PC-9 (cell line): ENCODE measurements at regions not wholly inside any gene's neighbourhood (a gene's known extent, or its start where the extent isn't known, plus 50 kb on each side); places are given as distances from the start of the nearest gene placed in this dataset.

Experiments
- BruUV-seq: library from RNA; stranded (reverse); fragments of 400-500 nt; replicated peaks from 2 replicates; lab custom pipeline; 2021; lab: Mats Ljungman, UMichigan
- CTCF ChIA-PET: fragments of 300-600 bp; sonication (Branson Sonifier 250); formaldehyde crosslinking; loops from one replicate; lab custom pipeline; 2022; ENCODE audit warnings: antibody characterized with exemption; lab: Charles Lee
- POLR2A ChIA-PET: fragments of 300-600 bp; sonication (Branson Sonifier 250); formaldehyde crosslinking; loops from one replicate; lab custom pipeline; 2022; ENCODE audit warnings: antibody characterized with exemption; ENCODE audit not compliant: unreplicated experiment; lab: Charles Lee
- DNase-seq, 2 experiments: peaks; one replicate each; pipeline versions ENCODE4 v3.0.0 to v3.0.0-alpha.2; 2015 to 2022; ENCODE audit warnings: mixed read lengths in 1 of 2
- H2AFZ ChIP-seq: fragments of 200-600 bp; sonication (generic); 2 replicates; pipeline ENCODE4 v1.8.1; 2017; ENCODE audit warnings: antibody characterized with exemption
- H3F3A ChIP-seq: fragments of 200-600 bp; sonication (generic); 2 replicates; pipeline ENCODE4 v1.8.1; 2017; ENCODE audit warnings: antibody characterized with exemption, mild to moderate bottlenecking, low read depth; ENCODE audit not compliant: insufficient read depth
- H3K27ac ChIP-seq: fragments of 200-600 bp; sonication (generic); 2 replicates; pipeline ENCODE4 v1.6.1; 2016; ENCODE audit warnings: mixed run types
- H3K27me3 ChIP-seq: fragments of 200-600 bp; sonication (generic); 2 replicates; pipeline ENCODE4 v1.6.1; 2016; ENCODE audit warnings: low read depth, mixed run types; ENCODE audit not compliant: insufficient read depth
- H3K36me3 ChIP-seq: fragments of 200-600 bp; sonication (generic); 2 replicates; pipeline ENCODE4 v1.6.1; 2016; ENCODE audit warnings: low read depth, mixed run types
- H3K4me1 ChIP-seq: fragments of 200-600 bp; sonication (generic); replicated peaks from 2 replicates; pipeline ENCODE4 v1.6.1; 2016; ENCODE audit warnings: mixed run types; ENCODE audit not compliant: insufficient read depth
- H3K4me2 ChIP-seq: fragments of 200-600 bp; sonication (generic); 2 replicates; pipeline ENCODE4 v1.6.1; 2017; ENCODE audit warnings: mixed run types
- H3K4me3 ChIP-seq: fragments of 200-600 bp; sonication (generic); 2 replicates; pipeline ENCODE4 v1.6.1; 2016; ENCODE audit warnings: mixed run types
- H3K79me2 ChIP-seq: fragments of 200-600 bp; sonication (generic); 2 replicates; pipeline ENCODE4 v1.6.1; 2017; ENCODE audit warnings: low read depth, mixed run types
- H3K9me2 ChIP-seq: fragments of 200-600 bp; sonication (generic); 2 replicates; pipeline ENCODE4 v1.8.1; 2017; ENCODE audit warnings: mild to moderate bottlenecking; ENCODE audit not compliant: insufficient read depth
- H3K9me3 ChIP-seq: fragments of 200-600 bp; sonication (generic); 2 replicates; pipeline ENCODE4 v1.8.1; 2016; ENCODE audit warnings: low read depth; ENCODE audit not compliant: insufficient read depth
- H4K20me1 ChIP-seq: fragments of 200-600 bp; sonication (generic); 2 replicates; pipeline ENCODE4 v1.8.1; 2017; ENCODE audit not compliant: insufficient read depth
- EZH2 ChIP-seq: fragments of 200-600 bp; sonication (generic); IDR thresholded peaks from 2 replicates; pipeline ENCODE4 v1.8.0; 2017; ENCODE audit warnings: antibody characterized with exemption, low read depth
- intact Hi-C: fragments of 100-400 bp; cut with micrococcal nuclease; formaldehyde crosslinking; loops from one replicate; pipeline ENCODE4 v1.10.0; 2022; ENCODE audit not compliant: unreplicated experiment
- TF ChIP-seq, protein P1 (sequence below): fragments of 200-600 bp; sonication (generic); conservative IDR thresholded peaks from 2 replicates; pipeline ENCODE4 v1.6.1; 2017; ENCODE audit warnings: mixed run types, antibody characterized with exemption, mild to moderate bottlenecking, moderate library complexity

GRCh38 chr2:223197046-223197445 lies 145.1 kb downstream of the KCNE4 start:
- no TSS peak for BruUV-seq
- H2AFZ ChIP-seq: no peak overlapping the region
- DNase-seq: no peak
- no peak overlapping the region for H3K27ac ChIP-seq
- H3K36me3 ChIP-seq: no peaks in the 10 kb centered on the region
- TF ChIP-seq, protein P1, sequence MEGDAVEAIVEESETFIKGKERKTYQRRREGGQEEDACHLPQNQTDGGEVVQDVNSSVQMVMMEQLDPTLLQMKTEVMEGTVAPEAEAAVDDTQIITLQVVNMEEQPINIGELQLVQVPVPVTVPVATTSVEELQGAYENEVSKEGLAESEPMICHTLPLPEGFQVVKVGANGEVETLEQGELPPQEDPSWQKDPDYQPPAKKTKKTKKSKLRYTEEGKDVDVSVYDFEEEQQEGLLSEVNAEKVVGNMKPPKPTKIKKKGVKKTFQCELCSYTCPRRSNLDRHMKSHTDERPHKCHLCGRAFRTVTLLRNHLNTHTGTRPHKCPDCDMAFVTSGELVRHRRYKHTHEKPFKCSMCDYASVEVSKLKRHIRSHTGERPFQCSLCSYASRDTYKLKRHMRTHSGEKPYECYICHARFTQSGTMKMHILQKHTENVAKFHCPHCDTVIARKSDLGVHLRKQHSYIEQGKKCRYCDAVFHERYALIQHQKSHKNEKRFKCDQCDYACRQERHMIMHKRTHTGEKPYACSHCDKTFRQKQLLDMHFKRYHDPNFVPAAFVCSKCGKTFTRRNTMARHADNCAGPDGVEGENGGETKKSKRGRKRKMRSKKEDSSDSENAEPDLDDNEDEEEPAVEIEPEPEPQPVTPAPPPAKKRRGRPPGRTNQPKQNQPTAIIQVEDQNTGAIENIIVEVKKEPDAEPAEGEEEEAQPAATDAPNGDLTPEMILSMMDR: no peak
- TF ChIP-seq EZH2: no peak
- ChIA-PET CTCF (interaction anchor here (0.7 kb wide), 1 partner anchor 399 kb away, joined by 3 read pairs; no protein-coding TSS in a partner anchor), POLR2A (interaction anchor here (0.5 kb wide), 1 partner anchor 40 kb away, joined by 3 read pairs; no protein-coding TSS in a partner anchor)
- no peak overlapping the region for H3K4me2 ChIP-seq
- H3K4me1 ChIP-seq: no peaks in the 10 kb centered on the region
- no peaks in the 10 kb centered on the region for H3K9me2 ChIP-seq
- intact Hi-C loops: no loop called here
- H3K4me3 ChIP-seq: no peak overlapping the region
- H3K9me3 ChIP-seq: no peaks in the 10 kb centered on the region; the same call in 1 of the 2 replicates
- H4K20me1 ChIP-seq: no peaks in the 10 kb centered on the region
- no peaks in the 10 kb centered on the region for H3K79me2 ChIP-seq
- H3F3A ChIP-seq: no peaks in the 10 kb centered on the region
- H3K27me3 ChIP-seq: no peaks in the 10 kb centered on the region

- CTCF ChIA-PET: interaction anchor here (0.5 to 0.6 kb wide), 2 partner anchors 500 to 767 kb away, joined by 3 to 4 read pairs; no protein-coding TSS in a partner anchor
- POLR2A ChIA-PET: no interaction called here
- H3K4me3 ChIP-seq: no peak overlapping the region
- H3K9me2 ChIP-seq: no peaks in the 10 kb centered on the region
- TF ChIP-seq, protein P1: no peak
- no peak for TF ChIP-seq EZH2
- no peak for DNase-seq
- no peaks in the 10 kb centered on the region for H3K36me3 ChIP-seq
- H3K4me2 ChIP-seq: no peak overlapping the region
- intact Hi-C loops: loop anchor here (5.0 kb wide), 1 partner anchor 1123 kb away; no protein-coding TSS in a partner anchor
- H3F3A ChIP-seq: no peaks in the 10 kb centered on the region
- no peaks in the 10 kb centered on the region; the same call in 1 of the 2 replicates for H3K9me3 ChIP-seq
- H4K20me1 ChIP-seq: no peaks in the 10 kb centered on the region
- no peaks in the 10 kb centered on the region for H3K4me1 ChIP-seq
- BruUV-seq: no TSS peak
- no peaks in the 10 kb centered on the region for H3K79me2 ChIP-seq
- H3K27me3 ChIP-seq: no peaks in the 10 kb centered on the region
- H2AFZ ChIP-seq: no peak overlapping the region
- no peak overlapping the region for H3K27ac ChIP-seq
These were observed 147.8 kb downstream of the KCNE4 start for GRCh38 chr2:223199531-223200515.

DNA sequence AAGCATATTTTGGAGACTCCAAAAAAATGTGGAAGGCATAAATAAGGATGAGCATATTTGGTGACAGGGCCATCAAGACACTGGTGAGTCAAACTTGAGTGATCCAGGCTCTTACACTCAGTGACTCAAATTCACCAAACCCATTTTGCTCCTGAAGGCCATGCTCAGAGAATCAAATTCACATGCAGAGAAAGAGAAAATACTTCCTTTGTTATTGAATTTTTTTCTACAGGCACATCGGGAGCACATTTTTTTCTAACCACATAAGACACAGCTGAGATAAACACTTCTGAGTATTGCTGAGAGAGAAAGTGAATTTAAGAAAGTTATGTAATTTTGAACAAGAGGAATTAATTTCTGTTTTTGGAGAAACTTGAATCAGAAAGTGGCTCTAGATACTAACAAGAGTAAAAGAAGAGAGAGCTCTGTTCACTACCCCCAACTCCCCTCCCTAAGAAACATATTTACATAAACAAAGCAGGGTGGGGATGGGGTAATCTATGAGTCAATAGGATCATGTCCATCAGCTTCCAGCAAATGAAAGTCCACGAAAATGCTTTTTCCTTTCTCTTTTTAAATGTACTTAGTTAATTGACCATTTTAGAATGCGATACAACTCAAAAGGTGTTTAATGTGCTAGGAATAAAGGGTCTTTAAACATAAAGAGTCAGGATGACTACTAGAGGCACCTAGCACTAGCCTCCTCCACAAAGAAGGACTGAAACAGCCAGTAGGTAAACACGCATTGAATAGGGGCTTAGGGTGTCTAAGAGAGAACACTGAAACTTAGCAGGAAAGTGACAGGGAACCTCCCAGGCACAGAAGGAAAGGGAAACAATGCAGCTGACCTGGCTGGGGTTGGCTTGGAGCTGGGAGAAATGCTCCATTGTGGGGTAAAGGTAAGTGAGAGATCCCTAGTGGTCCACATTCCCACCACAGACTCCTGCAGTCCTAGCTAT lies 152.3 kb downstream of the KCNE4 start:
- no TSS peak for BruUV-seq
- no peaks in the 10 kb centered on the region for H3K9me3 ChIP-seq
- no peaks in the 10 kb centered on the region for H4K20me1 ChIP-seq
- no peaks in the 10 kb centered on the region for H3K4me1 ChIP-seq
- intact Hi-C loops: loop anchor here (5.0 kb wide), 1 partner anchor 1127 kb away; no protein-coding TSS in a partner anchor
- H3K9me2 ChIP-seq: no peaks in the 10 kb centered on the region
- no peaks in the 10 kb centered on the region for H3K79me2 ChIP-seq
- no peak for TF ChIP-seq EZH2
- TF ChIP-seq, protein P1: no peak
- no peaks in the 10 kb centered on the region for H3K27me3 ChIP-seq
- no peak overlapping the region for H3K27ac ChIP-seq
- no peak overlapping the region for H2AFZ ChIP-seq
- ChIA-PET CTCF (no interaction called here), POLR2A (interaction anchor here (0.6 kb wide), 1 partner anchor 245 kb away, joined by 4 read pairs; no protein-coding TSS in a partner anchor)
- no peak overlapping the region for H3K4me2 ChIP-seq
- no peaks in the 10 kb centered on the region for H3F3A ChIP-seq
- no peak for DNase-seq
- H3K36me3 ChIP-seq: no peaks in the 10 kb centered on the region
- no peak overlapping the region for H3K4me3 ChIP-seq
